NCI-H1417 (cell line): ENCODE measurements at regions not wholly inside any gene's neighbourhood (a gene's known extent, or its start where the extent isn't known, plus 50 kb on each side); places are given as distances from the start of the nearest gene placed in this dataset.

Experiments used
- DNase-seq, 3 experiments: peaks; one replicate each; lab custom pipeline; 2025; lab: John Stamatoyannopoulos, UW

DNA sequence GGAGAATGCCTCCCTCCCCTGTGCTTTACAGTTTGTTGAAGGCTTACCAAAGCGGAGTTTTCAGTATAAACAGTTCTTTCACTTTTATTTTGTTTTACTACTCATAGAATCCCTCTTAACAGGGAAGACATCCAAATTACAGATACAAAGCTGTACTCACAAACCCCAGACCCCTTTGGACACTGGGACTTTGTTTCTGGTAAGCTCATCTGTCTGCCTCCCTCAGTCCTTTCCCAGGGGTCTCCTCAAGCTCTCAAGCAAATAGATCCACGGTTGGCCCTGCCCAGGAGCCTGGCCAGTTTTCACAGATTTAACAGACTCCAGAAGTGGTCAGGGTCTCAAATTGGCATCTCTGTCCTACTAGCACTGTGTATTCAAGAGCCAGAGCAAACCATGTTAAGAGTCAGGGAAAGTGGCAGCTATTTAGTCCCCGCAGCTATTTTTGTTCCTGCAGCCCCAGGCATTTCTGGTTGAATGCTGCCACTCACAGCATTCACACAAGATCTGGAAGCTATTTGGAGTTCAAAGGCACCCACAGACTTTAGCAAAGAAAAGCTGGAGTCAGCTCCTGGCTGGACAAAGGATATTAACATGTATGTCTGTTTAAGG is 54.2 kb downstream of the TMEM100 start:
- no peak for DNase-seq

DNA sequence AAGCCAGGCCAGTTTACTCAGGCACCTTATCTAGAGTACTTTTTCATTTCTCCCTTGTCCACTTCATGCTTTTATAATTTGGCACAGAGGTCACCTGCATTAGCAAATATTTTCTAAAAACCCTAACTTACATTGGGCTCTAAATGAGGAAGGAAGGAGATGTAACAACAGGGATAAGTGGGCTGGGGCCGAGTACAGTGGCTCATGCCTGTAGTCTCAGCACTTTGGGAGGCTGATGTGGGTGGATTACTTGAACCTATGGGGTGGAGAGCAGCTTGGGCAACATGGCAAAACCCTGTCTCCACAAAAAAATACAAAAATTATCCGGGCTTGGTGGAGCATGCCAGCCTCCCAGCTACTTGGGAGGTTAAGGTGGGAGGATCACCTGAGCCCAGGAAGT is 55.9 kb downstream of the TMEM100 start:
- DNase-seq = no peak

DNA sequence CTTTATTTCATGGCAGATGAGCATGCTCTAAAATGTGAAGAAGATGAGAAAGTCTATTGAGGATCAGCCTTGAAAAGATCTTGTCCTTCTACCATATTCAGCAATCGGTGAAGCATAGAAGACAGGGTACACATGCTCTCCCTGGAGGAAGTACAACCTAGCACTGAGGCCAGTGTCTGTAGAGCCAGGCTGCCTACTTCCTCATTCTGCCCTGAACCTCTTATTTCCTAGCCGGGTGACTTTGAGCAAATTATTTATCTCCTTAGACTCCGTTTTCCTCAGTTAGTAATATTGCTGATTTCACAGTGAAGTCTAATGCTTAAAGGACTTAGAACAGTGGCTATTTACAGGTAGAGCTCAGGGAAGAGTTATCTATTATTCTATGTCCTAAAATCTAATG is 58.4 kb downstream of the TMEM100 start:
- no peak for DNase-seq

DNA sequence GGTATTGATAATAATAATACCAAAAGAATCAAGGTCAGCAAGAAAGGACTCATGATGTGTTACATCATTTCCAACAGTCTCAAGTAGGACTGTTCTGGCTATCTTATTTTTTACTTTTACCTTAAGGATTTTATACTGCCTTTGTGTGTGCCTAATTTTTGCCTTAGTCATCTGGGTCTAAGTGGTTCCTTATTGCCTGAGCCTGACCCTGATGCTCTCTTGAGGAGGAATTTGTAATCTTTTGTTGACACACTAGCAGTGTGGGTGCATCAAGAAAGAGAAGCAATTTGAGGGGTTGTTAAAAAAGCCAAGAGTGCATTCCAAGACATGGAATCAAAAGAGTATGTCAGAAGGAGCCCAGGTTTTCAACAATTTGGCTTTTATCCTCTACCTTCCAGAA is 59.3 kb downstream of the TMEM100 start:
- no peak for DNase-seq

DNA sequence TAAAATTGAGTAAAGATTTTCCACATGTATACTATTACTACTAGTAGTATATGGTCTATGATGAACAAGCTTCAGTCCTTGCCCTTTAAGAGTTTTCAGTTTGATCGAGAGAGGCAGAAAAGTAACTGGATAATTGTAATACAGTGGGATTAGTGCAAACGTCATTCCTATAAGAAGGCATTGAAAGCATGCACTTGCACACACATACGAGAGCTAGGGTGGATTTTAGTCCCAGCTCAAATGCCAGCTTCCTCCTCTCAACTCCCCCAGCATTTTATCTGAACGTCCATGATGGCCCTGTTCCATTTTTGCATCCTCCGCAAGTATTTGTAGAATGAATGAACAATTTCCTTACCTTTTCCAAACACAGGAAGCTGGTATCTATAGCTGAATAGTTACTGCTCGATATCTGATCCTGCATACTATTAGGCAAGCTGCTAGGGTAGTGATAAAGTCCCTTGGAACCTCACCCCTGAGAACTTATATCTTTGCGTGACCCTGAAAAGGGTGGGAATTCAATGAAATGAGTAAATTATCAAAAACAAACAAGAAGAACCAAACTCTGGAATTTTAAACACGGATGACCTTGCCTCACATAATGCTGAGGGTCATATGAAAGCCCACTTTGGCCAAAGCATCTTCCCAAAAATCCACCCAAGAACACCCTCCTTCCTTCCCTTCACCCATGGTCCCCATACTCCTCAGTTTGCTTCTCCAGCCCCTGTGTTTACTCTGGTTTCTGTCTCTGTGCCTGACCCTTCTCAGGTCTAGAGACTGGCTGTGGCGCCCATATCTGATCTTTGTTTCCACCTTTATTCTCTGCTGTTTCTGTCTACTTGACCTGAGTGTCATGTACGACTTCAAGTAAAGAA is 60.5 kb downstream of the TMEM100 start:
- no peak for DNase-seq

DNA sequence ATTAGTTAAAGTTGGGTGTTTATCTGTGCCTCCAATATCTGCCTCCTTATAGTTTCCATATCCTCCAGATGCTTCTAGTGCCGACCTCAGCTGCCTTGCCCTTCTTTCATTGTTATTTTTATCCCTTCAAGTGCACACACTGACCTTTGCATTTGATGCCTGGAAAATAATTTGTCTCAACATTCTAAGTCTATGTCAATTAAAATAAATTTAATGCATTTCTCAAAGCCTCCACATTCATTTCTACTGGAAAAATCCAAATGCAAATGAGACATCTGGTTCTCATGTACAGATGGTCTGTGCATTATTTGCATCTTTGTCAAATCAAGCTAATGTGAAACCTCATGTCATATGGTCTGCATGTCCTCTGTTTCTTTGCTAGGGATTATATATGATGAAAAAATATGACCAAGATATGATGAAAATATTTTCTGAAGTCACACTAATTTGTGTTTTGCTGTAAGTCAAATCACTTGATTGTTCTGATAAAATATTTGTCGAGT is 61.4 kb downstream of the TMEM100 start:
- DNase-seq = no peak

- peak in 1 of 3 experiments; percentile 6 for DNase-seq
Observed at GRCh38 chr17:55660178-55660886, 62.3 kb downstream of the TMEM100 start.

DNA sequence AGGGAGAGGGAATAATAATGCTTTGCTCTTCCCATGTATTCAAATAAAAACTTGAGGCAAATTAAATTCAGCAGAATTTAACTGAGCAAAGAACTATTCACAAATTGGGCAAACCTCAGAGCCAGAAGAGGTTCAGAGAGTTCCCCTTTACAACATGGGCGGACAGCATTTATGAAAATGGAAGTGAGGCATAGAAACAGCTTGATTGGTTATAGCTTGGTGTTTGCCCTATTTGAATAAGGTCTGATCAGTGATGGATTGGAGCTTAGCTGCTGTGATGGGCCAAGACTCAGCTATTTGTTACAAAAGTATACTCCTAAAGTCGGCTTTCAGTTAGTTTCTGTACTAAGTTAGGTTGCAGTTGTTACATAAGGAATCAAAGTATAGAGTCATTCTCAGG is 63.0 kb downstream of the TMEM100 start:
- no peak for DNase-seq

GRCh38 chr17:55655777-55656176 is 66.9 kb downstream of the TMEM100 start:
- no peak for DNase-seq

DNA sequence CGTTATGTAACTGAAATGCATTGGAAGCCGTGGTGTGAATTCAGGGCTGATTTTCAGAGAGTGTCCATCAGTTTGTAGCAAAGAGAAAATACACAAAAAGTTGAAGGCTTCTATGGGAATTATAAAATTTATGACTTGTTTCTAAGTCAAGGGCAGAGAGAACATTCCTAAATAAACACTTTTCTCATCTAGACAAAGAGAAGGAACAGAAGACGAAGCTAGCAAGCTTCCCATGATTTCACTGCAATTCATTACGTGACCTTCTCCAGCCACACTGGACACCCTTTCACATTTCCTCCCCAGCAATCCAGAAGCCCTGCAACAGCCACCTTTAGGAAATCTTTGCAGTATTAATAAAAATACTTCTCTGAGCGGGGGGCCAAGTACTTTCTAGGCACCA is 67.8 kb downstream of the TMEM100 start:
- DNase-seq = no peak

- no peak for DNase-seq
Observed at GRCh38 chr17:55654022-55654421, 68.6 kb downstream of the TMEM100 start.

DNA sequence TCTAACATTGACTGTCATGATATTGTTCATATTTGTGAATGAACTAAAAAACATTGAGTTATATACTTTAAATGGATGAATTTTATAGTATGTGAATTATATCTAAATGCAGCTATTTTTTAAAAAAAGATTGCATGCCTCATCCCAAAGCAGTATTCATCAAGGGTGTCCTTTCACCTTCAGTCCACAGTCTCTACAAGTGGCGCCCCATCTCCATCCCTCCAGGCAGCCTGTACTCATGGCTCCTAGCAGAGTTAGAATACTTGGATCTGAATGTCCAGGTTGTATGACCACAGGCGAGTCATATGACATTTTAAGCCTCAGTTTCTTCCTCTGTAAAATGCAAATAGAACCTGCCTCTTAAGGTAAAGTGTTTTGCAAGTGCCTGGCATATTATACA is 69.8 kb downstream of the TMEM100 start:
- DNase-seq = no peak

DNA sequence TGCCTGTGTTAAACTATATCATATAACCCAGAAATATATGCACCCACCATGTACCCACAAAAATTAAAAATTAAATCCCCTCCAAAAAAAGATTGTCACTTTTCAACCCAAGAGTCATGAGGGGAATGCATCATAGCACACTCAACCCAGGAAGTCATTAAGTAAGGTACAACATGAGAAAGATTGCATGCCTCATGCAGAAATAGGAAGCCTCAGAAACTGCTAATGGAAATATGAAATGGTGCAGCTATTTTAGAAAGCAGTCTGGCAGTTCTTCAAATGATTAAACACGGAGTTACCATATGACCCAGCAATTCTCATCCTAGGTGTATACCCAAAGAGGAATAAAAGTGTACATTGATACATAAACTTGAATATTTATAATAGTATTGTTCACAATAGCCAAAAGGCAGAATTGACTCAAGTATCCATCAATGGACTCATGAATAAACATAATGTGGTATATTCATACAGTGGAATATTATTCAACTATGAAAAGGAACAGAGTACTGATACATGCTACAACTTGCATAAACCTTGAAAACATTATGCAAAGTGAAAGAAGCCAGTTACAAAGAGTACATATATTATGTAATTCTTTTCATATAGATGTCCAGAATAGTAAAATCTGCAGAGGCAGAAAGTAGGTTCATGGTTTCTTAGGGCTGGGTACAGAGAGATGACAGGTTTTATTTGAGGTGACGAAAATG is 70.4 kb downstream of the TMEM100 start:
- DNase-seq = no peak

DNA sequence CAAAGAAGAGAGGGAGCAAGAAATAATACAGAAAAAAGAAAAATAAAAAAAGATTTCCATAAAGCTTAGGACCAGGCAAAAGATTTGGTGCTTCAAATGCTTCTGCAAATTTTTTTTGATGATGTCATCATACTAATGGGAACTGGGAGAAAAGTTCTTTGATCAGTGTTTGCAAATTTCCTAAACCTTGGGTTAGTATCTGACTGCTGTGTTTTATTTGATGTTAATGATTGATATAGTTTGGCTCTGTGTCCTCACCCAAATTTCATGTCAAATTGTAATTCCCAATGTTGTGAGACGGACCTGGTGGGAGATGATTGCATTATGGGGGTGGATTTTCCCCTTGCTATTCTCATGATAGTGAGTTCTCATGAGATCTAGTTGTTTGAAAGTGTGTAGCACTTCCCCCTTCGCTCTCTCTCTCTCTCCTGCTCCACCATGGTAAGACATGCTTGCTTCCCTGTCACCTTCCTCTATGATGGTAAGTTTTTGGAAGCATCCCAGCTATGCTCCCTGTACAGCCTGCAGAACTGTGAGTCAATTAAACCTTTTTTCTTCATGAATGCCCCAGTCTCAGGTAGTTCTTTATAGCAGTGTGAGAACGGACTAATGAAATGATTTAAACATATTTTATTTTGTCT is 72.6 kb downstream of the TMEM100 start:
- no peak for DNase-seq

- no peak for DNase-seq
Observed at GRCh38 chr17:55648086-55648485, 74.6 kb downstream of the TMEM100 start.

DNA sequence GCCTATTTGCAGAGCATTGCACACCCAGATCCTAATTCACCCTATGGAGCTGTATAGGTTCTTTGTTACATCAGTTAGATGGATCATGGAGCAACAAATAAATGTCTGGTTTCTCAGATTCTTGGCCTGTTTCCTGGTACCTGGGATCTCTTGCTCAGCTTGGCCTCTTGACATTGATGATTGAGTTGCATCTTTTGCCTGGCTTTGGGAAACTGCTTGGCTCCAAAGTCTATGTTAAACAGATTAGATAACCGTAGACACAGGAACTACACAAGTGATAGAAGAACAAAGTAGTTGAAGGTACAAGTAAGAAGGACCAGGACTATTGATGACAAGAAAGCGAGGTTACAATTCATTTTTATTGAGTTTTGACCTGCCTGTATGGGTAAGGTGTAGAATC is 77.3 kb downstream of the TMEM100 start:
- DNase-seq = no peak

GRCh38 chr17:55644346-55644745 is 78.3 kb downstream of the TMEM100 start:
- DNase-seq = no peak

- no peak for DNase-seq
Observed at GRCh38 chr17:55642741-55643140, 79.9 kb downstream of the TMEM100 start.

DNA sequence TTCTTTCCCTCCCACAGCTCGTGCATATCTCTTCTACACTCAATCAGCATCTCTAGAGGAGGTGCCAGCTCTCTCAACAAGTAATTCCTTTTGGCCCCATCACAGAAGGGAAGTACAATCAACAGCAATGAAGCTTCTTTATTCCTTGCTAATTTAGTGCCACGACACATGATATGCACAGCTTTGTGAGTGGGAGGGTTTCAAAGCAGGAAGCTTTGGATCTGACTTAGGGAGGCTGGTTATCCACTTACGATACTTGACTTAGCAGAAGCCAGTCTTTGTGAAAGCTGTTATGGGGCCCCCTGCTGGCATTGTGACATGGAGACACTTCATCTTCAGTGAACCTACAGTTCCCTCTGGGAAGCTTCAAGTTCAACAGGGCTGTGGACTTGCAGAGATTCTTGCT is 81.0 kb downstream of the TMEM100 start:
- DNase-seq = peak in 2 of 3 experiments; percentile 16 to 78

DNA sequence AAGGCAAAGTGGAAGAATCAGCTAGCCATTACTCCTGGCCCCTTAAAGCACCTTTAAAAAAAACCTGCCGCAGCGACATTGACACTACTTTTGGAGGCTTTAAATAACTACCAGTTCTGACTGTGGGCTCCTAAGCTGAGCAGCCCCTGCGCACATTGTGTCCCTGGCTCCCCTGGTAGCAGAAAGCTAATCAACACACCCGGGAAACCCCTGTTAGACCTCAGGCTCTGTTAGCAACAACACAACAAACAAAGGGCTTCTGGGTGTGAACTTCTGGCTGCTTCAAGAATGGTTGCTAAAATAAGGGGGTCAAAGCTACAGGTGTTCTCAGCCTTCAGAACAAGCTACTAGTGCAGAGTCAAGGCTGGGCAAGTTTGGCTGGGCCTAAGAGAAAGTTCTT is 83.6 kb downstream of the TMEM100 start:
- no peak for DNase-seq

DNA sequence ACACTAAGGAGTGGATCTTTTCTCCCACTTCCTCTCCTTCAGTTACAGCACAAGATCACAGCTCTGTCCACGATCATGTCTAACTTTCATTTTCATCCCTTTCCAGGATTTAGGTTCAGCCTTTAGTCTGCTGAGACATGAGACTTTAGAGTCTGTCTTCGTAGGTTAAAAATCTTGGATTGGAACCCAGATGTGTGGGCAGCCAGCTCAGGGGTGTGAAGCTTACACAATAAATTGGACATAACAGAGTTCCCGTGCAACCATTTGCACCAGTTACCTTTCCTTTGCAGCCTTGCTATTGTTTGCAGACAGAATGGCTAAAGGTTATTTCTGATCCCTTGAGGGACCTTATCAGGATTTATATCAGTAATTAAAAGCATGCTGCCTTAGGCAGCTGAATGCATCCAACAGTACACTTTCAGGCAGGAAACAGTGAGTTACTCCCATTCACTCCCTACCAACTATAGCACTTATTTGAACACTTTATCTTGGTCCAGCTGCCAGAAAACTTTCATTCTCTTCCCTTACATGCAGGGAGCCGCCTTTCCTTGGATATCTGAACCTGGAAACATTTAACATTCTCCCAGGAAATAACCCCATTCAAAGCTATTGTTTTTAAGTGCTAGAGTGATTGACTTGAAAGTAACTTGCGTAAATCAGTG is 87.3 kb downstream of the TMEM100 start:
- no peak for DNase-seq
